ENCODE measurements at regions not wholly inside any gene's neighbourhood (a gene's known extent, or its start where the extent isn't known, plus 50 kb on each side); places are given as distances from the start of the nearest gene placed in this dataset.

DNA sequence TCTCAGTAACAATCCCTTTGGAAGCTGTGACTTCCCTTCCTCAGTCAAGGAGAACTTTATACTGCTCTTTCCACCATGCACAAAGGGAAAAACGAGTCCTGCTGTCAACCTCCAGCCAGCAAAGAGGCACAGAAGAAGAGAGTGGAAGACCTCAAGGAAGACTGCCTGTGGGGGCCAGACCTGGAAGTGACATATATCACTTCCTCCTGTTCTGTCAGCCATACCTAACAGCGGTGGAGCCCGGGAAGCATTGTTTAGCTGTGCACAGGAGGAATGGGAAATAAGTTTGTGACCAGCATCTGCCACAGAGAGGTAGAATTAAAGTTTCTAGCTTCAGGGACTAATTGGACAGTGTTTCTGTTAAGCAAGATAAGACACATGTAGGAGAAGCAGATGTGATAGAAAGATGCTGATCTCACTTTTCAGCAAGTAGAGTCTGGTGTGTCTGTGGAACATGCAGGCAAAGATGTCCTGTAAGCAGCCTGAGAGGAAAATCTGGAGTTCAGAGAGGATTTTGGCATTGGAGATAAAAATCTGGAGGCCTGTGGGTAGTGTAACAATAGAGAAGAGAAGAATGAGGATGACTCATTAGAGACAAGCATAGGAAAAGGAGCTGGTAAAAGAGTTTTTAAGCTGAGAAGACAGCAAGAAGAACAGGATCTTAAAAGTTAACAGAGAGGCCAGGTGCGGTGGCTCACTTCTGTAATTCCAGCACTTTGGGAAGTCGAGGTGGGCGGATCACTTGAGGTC is 141.6 kb upstream of the CPSF6 start:
- TF ChIP-seq, protein P1, sequence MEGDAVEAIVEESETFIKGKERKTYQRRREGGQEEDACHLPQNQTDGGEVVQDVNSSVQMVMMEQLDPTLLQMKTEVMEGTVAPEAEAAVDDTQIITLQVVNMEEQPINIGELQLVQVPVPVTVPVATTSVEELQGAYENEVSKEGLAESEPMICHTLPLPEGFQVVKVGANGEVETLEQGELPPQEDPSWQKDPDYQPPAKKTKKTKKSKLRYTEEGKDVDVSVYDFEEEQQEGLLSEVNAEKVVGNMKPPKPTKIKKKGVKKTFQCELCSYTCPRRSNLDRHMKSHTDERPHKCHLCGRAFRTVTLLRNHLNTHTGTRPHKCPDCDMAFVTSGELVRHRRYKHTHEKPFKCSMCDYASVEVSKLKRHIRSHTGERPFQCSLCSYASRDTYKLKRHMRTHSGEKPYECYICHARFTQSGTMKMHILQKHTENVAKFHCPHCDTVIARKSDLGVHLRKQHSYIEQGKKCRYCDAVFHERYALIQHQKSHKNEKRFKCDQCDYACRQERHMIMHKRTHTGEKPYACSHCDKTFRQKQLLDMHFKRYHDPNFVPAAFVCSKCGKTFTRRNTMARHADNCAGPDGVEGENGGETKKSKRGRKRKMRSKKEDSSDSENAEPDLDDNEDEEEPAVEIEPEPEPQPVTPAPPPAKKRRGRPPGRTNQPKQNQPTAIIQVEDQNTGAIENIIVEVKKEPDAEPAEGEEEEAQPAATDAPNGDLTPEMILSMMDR (conservative IDR thresholded peaks at IDR 0.05; ENCODE audit: low read length), result no peak
- no peak for TF ChIP-seq EZH2phosphoT487 (IDR thresholded peaks at IDR 0.05; ENCODE audit: borderline replicate concordance, low read depth, low read length)
